Amniotic stem cell (primary cell): ENCODE measurements at regions not wholly inside any gene's neighbourhood (a gene's known extent, or its start where the extent isn't known, plus 50 kb on each side); places are given as distances from the start of the nearest gene placed in this dataset.

Experiments
- DNase-seq: peaks from one replicate; lab custom pipeline; 2025; lab: John Stamatoyannopoulos, UW

DNA sequence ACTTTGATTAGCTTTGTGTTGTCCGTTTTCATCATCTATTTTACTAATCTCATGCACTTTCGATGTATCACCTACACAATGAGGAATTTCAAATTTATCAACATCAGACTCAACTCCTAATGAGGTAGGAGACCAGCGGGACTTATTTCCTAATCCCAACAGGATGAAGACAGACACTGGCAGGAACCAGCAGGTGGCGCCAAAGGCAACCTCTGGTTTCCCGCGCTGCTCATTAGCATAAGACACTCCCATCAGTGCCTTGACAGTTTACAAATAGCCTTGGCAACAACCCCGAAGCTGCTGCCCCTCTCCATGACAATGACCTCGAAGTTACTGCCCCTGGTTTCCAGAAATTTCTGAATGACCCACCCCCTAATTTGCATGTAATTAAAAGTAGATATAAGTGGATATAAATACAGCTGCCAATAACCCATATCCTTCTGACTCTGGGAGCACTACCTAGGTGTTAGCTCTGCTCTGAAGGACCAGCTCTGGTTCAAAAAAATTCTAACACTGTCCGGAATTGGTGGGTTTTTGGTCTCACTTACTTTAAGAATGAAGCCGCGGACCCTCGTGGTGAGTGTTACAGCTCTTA is 974.8 kb downstream of the ADGRL2 start:
- no peak for DNase-seq

- DNase-seq: no peak
Observed at GRCh38 chr1:82762829-82763532, 962.2 kb downstream of the ADGRL2 start.

DNA sequence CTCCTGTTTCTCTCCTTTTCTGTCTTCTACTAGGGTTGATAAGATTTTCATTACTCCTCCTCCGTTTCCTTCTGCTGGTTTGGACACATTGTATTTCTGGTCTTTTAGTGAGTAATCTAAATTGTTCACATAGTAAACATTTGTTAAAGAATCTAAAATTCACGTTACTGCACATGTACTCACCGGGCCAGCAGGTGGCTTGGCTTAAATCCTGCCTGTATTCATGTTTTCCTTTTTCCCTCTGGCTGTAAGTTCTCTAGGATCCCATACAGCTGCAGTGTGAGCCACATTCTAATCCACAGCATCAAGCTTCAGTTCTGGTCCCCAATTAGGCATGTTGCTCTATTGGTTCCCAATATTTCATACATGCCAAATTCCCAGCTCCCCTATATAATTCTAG is 958.3 kb downstream of the ADGRL2 start:
- no peak for DNase-seq

GRCh38 chr1:82755671-82756070 is 954.9 kb downstream of the ADGRL2 start:
- DNase-seq: no peak

- DNase-seq: no peak
Observed at GRCh38 chr1:82755191-82755590, 954.5 kb downstream of the ADGRL2 start.

DNA sequence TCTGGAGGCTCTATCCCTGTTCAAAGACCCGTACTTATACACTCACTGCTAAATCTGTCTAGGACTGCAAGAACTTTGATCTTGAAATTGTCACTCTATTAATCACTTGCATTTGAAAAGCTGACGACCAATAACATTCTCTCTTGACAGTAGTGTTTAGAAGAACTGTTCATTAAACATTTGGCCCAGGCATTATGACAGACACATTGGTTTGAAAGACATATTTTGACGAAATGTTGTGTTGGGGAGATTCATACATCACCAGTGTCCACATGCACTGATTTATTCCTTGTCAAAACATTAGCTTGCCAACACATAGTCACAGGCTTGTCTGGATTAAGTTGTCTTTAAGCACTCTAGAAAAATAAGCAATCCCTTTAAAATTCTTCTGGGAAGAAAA is 951.3 kb downstream of the ADGRL2 start:
- no peak for DNase-seq

GRCh38 chr1:82733645-82734044 is 932.9 kb downstream of the ADGRL2 start:
- no peak for DNase-seq

DNA sequence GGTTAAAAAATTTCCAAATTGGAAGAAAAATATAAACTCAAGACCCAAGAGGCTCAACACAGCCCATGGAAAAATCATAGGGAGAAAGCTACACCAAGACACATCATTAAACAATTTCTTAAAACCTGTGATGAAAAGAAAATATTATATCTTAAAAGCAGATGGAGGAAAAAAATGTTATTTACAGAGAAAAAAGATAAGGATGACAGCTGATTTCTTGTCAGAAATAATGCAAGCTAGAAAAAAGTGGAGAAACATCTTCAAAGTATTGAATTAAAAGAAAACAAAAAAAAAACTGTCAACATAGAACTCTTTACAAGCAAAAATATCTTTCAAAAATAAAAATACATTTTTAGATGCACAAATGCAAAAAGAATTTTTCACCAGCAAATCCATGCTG is 930.5 kb downstream of the ADGRL2 start:
- no peak for DNase-seq

GRCh38 chr1:82728206-82728605 is 927.5 kb downstream of the ADGRL2 start:
- no peak for DNase-seq

DNA sequence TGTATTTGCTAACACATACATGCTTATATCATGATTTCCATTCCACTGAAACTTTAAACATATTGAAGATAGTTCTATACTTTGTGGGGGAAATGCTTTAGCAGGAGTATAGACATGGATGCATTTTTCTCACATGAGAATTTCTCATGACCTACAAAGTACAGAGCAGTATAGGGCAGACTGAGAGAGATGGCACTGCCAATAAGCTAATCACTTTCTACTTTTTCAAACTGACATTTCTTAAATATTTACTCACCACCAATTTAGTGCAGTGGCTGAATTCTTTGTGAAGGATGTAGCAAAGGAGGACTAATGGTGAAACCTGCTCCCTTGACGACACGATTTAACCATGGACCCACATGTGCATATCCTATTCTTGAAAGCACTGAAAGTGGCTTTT is 923.5 kb downstream of the ADGRL2 start:
- no peak for DNase-seq

DNA sequence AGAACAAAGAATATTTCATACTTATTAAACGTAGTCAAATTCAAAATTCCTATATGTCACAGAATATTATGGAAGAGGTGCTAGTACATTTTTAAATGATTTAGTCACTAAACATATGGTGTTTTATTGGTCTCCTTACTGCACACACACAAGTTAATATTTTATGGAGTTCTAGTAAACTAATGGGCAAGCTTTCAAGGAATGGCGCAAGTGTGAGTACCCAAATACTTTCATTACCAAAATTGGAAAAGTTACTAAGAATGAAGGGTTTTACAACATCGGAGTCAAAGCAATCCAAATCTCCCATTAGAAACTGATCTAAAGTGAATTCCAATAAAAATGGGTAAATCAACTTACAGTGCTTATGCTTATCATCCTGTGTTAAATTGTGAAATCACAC is 921.9 kb downstream of the ADGRL2 start:
- no peak for DNase-seq

DNA sequence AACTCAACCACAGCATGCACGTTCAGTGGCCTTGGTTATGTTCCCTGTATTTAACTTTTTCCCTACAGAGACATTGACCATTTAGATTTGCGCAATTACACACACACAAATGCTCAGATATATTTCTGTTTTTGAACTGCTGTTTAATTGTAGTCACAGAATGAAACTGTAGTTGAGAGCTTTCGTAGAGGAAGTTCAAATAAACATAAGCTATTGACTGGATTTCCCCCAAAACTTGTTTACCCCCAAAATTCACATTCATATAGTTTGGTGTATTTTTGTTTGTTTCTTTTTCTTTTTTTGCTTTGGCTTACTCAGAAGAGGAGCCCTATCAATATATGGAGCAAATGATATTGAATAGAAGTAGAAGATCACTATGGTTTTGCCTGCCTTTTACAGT is 921.0 kb downstream of the ADGRL2 start:
- no peak for DNase-seq

GRCh38 chr1:82718719-82719419 is 918.1 kb downstream of the ADGRL2 start:
- no peak for DNase-seq

- no peak for DNase-seq
Observed at GRCh38 chr1:82710091-82710490, 909.4 kb downstream of the ADGRL2 start.

- DNase-seq: no peak
Observed at GRCh38 chr1:82707681-82708080, 906.9 kb downstream of the ADGRL2 start.

GRCh38 chr1:82706741-82707140 is 906.0 kb downstream of the ADGRL2 start:
- DNase-seq: no peak

GRCh38 chr1:82704966-82705365 is 904.2 kb downstream of the ADGRL2 start:
- DNase-seq: no peak

DNA sequence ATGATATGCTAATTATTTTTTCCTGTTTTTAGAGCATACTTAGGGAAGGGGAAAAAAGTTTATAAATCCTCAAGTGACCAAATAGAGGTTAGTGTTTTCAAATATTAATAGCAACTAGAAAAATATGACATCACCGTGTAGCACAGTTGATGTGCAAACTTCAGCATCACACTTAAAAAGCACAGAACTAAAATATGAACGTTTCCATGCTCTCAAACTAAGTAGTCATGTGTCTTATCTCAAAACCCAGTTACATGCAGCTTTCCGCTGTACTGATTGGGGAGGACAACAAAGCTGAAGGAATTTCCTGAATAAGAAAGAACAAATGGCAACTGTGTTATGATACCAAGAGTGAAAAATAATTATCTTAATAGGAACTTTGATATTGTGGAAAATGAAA is 903.7 kb downstream of the ADGRL2 start:
- DNase-seq: no peak

GRCh38 chr1:82703951-82704350 is 903.2 kb downstream of the ADGRL2 start:
- no peak for DNase-seq

GRCh38 chr1:82700476-82700875 is 899.7 kb downstream of the ADGRL2 start:
- DNase-seq: no peak

DNA sequence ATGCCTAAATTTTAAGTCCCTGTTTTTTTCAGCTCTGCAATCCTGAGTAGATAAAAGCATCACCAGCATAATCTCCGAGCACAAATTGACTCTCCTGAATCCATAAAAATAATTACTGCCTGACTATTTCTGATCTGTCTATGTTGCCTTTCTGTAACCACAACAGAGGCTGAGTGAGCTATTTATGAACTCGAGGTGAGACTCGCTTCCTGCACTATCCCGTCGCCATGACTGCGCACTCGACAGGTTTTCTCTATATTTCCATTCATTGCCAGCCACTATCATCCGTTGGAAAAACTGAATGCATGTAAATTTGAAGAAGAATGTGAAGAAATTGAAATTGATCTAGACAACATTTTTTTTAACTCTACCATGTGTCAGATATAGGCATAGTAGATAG is 897.2 kb downstream of the ADGRL2 start:
- no peak for DNase-seq

DNA sequence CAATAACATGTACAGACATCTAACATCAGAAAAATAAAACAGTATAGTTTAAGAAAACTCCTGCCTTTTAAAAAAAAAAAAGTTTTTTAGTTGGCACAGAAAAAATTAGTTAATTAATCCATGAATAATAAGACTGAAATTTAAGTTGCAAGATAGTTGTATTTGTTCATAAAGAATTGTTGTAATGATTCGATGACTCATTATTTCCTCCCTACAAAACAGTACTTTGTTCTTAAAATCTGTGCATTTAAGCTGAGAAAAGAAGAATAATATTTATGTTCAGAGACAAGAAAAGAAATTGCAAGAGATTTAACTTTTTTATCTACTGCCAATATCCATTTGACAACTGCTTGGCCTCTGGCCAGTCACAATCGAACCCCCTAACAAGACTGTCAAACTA is 894.7 kb downstream of the ADGRL2 start:
- DNase-seq: no peak

GRCh38 chr1:82690411-82690810 is 889.7 kb downstream of the ADGRL2 start:
- no peak for DNase-seq

DNA sequence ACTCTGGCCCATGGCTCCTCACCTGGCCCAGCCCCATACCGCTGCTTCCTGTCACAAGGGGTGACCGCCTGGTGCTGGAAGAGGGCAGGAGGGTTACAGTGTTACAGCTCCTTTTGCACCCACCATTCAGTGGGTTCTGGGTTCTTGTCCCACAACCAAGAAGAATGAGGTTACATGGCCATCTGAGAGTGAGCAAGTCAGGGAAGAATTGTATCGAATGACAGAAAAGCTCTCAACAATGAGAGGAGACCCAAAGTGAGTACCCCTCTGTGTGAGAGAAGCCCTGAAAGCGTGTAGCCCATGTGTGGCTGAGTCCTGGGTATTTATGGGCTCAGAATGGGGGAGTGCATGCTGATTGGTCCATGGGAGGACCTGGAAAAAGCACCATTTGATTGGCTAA is 888.5 kb downstream of the ADGRL2 start:
- no peak for DNase-seq
